GM19395 (cell line): ENCODE measurements at regions not wholly inside any gene's neighbourhood (a gene's known extent, or its start where the extent isn't known, plus 50 kb on each side); places are given as distances from the start of the nearest gene placed in this dataset.
"Not testable (repeated sequence)": the region's sequence is repeated elsewhere in the genome, so short reads cannot be mapped to it uniquely, and the experiment has no call there.

ENCODE experiments used
- ATAC-seq: cut with Tn5 transposase; IDR thresholded peaks from one replicate; pipeline ENCODE4 v1.9.1; 2021; ENCODE audit warnings: mild to moderate bottlenecking, moderate library complexity; ENCODE audit not compliant: unreplicated experiment

DNA sequence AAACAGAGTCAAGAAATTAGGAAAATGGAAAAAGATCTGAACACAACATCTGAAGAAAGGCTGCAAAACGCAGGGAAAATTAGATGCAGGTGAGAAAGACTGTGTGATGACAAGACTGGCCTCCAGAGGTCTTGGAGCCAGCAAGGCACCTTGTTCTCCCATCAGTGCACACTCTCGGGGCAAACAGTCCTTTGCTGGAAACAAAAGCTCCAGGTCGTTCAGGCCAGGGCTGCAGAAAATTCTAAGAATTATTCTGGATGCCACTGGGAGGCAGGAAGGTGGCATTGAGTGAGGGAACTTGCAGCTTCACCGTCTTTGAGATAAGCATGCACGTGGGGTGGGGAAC lies 219.9 kb upstream of the SSTR4 start:
- ATAC-seq: no peak

- no peak for ATAC-seq
Observed at GRCh38 chr20:22815603-22816315, 219.4 kb upstream of the SSTR4 start.

GRCh38 chr20:22818636-22819035 lies 216.5 kb upstream of the SSTR4 start:
- no peak for ATAC-seq

DNA sequence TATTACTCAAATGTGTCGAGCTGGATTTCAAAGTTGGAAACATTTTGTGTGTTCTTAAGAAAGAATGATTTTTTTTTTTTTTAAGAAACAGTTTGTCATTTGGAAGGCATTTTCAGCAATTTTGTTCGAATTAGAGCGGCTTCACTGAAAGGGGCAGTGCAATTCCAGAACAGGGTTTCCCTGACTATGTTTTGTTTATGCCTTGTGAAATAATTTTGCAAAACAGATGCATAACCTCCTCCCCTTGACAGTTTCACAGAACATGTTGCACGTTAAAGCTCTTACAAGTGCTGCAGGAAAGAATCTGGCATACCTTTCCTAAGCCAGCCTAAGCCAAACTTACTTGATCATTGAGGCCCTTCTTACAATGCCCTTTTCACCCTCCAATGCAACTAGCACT lies 216.0 kb upstream of the SSTR4 start:
- ATAC-seq: no peak

GRCh38 chr20:22819784-22820183 lies 215.3 kb upstream of the SSTR4 start:
- no peak for ATAC-seq

- no peak for ATAC-seq
Observed at GRCh38 chr20:22821081-22821727, 213.9 kb upstream of the SSTR4 start.

DNA sequence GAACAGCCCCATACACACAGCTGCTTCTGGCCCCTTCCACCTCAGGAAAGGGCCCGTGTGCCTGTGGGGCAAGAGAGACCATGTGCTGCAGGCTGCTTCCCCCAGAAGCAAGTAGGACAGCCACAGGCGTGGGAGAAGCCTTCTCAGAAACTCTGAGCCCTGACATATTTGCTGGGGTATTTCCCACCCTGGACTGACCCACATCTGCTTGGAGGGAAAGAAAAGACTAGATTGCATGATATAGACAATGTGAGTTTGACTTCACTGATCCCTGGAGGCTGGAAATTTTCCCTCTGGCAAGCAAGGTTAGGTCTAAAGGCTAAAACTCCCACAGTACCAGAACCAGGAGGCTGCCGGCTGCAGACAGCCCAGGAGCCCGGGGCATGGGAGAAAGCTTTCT lies 213.3 kb upstream of the SSTR4 start:
- ATAC-seq: no peak

DNA sequence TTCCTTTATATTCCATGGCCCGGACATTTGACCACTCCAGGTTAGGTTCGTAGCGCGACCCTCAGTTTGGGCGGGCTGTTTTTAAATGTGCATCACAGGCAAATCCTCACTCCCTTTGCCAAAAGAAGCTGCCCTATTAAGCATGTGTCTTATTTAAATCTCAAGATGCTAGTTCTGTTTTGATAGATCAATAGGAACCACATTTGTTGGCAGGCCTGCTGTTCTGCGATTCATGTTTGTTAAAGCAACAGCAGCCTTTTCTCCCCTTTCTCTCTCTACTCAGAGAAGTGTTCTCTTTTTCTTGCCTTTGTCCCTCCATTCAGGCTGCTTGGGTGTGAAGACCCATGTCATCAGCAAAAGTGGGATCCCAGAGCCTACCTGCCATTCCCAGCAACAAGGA lies 212.0 kb upstream of the SSTR4 start:
- no peak for ATAC-seq

GRCh38 chr20:22824077-22824476 lies 211.0 kb upstream of the SSTR4 start:
- ATAC-seq: no peak

- ATAC-seq: no peak
Observed at GRCh38 chr20:22825076-22825475, 210.0 kb upstream of the SSTR4 start.

DNA sequence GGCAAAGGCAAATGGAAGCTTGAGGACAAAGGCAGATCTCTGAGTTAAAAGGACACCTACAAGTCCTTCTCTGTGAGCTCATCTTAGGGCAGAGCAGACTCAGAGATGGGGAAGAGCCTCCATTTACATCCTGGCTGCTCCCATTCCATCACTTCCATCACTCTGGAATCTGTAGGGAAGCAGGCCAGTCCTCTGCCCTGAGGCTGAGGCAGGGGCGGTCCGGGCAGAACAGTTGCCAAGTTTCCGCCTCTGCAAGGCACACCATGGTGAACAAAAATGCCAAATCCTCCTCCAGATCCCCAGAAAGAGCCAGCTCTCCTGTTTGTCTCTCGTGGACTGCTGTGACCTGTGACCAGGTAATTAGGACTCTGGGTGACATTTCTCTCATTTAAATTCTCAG lies 209.6 kb upstream of the SSTR4 start:
- no peak for ATAC-seq

DNA sequence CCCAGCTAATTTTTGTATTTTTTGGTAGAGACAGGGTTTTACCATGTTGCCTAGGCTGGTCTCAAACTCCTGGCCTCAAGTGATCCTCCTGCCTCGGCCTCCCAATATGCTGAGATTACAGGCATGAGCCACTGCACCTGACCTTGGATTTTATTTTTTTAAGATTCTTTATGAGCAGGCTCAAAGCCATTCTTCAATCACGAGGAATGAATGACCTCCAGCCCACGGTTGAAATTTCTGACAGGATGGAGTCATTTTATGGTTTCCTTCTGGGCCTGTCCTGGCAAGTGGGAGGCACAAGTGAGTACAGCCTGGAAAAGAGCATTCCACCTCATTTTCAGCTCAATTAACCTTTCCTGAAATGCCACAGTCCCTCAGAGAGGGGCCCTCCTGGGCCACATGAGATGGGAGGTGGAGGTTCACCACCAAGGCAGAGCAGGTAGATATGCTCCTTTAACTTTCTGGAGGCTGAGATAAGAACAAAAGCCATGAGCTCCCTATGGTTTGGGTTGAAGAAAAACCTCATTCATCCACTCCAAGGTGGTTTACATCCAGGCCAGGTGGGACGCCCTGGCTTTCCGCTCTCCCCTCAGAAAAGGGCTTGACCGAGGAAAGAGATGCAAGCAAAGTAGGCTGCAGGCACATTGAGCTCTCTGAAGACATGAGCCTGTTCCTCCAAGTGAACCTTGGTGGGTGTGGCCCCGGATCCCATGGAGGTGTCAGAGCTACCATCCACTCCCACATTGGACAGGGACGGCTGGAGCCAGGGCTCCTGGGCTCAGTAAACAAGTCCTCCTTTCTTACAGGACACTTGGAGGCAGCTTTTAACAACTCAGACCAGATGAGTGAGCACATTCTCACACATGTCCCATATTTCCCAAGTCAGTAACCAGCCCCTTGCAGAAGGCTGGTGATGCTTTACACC lies 208.5 kb upstream of the SSTR4 start:
- ATAC-seq: no peak

GRCh38 chr20:22827916-22828315 lies 207.2 kb upstream of the SSTR4 start:
- no peak for ATAC-seq

DNA sequence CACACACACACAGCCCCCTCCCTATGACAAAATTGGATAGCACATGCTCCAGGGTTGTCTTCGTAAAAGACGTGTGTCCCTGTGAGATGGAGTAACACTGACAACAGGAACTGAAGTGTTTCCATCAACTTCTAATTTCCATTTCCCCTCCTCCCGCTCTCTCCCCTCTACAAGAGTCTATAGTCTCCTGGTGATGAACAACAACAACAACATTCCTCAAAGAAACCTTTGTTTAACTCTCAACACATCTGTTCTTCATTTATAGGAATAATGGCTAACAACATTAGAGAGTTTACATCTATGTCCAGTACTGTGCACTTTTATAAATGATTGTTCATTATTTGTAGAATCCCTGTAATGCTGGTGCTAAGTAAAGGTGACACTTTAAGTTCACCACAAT lies 205.8 kb upstream of the SSTR4 start:
- no peak for ATAC-seq

DNA sequence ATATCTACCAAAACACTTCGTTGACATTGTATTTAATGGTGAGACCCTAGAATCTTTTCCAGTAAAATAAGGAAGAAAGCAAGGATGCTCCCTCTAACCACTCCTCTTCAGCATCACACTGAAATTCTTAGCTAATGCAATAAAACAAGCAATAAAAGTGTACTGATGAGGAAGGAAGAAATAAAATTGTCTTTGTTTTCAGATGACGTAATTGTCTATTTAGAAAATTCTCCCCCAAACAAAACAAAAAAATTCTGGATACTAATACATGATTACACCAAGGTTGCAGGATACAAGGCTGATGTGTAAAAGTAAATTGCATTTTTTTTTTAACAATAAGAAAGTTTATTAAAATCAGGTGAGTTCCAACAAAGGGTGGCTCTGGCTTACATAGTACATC lies 205.0 kb upstream of the SSTR4 start:
- ATAC-seq: no peak

- not testable (repeated sequence) for ATAC-seq
Observed at GRCh38 chr20:22830715-22831114, 204.4 kb upstream of the SSTR4 start.

- ATAC-seq: no peak
Observed at GRCh38 chr20:22833851-22834250, 201.3 kb upstream of the SSTR4 start.

GRCh38 chr20:22834651-22835256 lies 200.4 kb upstream of the SSTR4 start:
- no peak for ATAC-seq

DNA sequence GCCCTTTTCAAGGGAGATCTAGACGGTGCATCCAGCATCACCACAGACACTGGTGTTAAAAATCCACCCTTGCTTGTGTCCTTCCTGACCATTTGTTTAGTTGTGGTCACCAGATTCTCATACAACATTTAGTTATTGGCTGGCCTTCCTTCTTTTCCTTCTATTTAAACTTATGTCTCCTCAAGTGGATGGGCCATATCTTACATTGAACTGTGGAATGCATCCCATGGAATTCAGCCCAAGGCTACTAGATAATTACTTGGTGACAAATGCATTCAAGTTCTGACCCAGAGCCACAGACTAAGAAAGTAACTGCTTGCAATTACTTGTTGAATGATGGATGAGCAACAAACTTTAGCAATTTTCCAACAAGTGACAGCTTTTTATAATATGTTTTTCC lies 198.9 kb upstream of the SSTR4 start:
- no peak for ATAC-seq

DNA sequence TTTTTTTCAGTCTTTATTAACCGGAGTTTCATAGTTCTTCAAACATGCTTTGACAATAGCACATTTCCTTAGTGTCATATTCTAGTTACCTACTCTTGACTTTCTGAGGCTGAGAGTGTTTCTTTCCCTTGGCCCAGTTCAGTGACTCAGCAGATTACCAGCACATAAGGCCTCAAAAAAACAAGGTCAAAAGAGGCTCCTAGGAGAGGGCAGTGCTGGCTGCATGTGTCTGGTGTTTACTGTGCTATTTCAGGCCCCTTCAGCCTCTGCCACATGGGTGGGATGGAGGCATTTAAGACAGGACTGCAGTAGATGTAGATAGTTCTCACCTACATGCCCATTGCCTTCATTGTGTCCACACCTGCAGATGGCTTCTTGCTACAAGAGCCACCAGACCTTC lies 198.2 kb upstream of the SSTR4 start:
- no peak for ATAC-seq

DNA sequence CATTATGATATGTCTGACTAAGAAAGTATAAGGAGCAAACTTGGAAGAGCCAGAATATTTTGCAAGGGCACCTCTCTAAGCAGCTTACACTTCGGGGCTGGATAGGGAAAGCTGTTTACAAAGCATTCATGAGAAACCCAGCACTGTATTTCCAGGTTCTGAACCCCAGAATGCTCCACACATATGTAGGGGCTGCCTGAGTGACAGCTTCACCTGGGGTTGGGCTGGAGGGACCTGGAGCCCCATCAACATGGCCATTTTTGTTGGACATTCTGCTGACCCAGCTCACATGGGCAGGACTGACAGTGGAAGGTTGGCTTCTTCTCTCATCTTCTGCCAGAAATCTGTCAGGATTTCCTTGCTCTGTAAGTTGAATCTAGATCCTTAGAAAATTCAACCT lies 197.1 kb upstream of the SSTR4 start:
- no peak for ATAC-seq
